A549 (cell line): ENCODE measurements at regions not wholly inside any gene's neighbourhood (a gene's known extent, or its start where the extent isn't known, plus 50 kb on each side); places are given as distances from the start of the nearest gene placed in this dataset.

Source experiments
- ATAC-seq, 2 experiments: fragments of 200-7000 bp in 1 of 2; fragments of >200 bp in 1 of 2; cut with Nextera tagmentation in 1 of 2; cut with Tn5 transposase in 1 of 2; 3 replicates each; pipeline versions ENCODE4 v1.8.0 to v1.9.1; 2018 to 2020; ENCODE audit warnings: mild to moderate bottlenecking in 1 of 2, moderate library complexity in 1 of 2
- CTCF ChIA-PET: fragments of 300-600 bp; sonication (Branson Sonifier 250); formaldehyde crosslinking; extraction: SDS; loops from one replicate; lab custom pipeline; 2021; ENCODE audit warnings: antibody characterized with exemption, inconsistent platforms; lab: Yijun Ruan, JAX
- POLR2A ChIA-PET: fragments of 350-600 bp; formaldehyde crosslinking; extraction: SDS; loops from one replicate; lab custom pipeline; 2021; ENCODE audit warnings: antibody characterized with exemption, inconsistent platforms; lab: Yijun Ruan, JAX
- DNase-seq, 2 experiments: peaks; one replicate each; pipeline versions ENCODE4 v3.0.0 to v3.0.0-alpha.2; 2011 to 2016; ENCODE audit warnings: low read depth in 1 of 2, low spot score in 1 of 2
- FAIRE-seq: peaks from 2 replicates; lab custom pipeline; 2011; peaks lifted over from hg19 to GRCh38; lab: Jason Lieb, UNC
- H3K27ac ChIP-seq, 2 experiments: fragments of >200 bp; sonication (Bioruptor Twin); formaldehyde crosslinking; 3 replicates each; pipeline ENCODE4 v1.5.1; 2016 to 2017
- H3K4me1 ChIP-seq: fragments of >200 bp; sonication (Bioruptor Twin); formaldehyde crosslinking; 3 replicates; pipeline ENCODE4 v1.6.1; 2016
- H3K4me2 ChIP-seq: fragments of >200 bp; sonication (Bioruptor Twin); formaldehyde crosslinking; 3 replicates; pipeline ENCODE4 v1.6.1; 2016
- H3K4me3 ChIP-seq: fragments of >200 bp; sonication (Bioruptor Twin); formaldehyde crosslinking; 3 replicates; pipeline ENCODE4 v1.5.1; 2016
- H3K9me3 ChIP-seq: fragments of >200 bp; sonication (Bioruptor Twin); formaldehyde crosslinking; 3 replicates; pipeline ENCODE4 v1.6.1; 2016
- CBX2 ChIP-seq: fragments of 200-600 bp; sonication (generic); IDR thresholded peaks from 2 replicates; pipeline ENCODE4 v1.6.1; 2016; ENCODE audit warnings: low read depth, mild to moderate bottlenecking, borderline replicate concordance
- CHD2 ChIP-seq: fragments of 150-350 bp; IDR thresholded peaks from 2 replicates; pipeline ENCODE4 v1.6.1; 2014; ENCODE audit warnings: low read length; ENCODE audit not compliant: partially characterized antibody
- ESRRA ChIP-seq: fragments of 150-350 bp; IDR thresholded peaks from 2 replicates; pipeline ENCODE4 v1.6.1; 2014; ENCODE audit warnings: mild to moderate bottlenecking, low read length, borderline replicate concordance
- FOSB ChIP-seq: fragments of 250-450 bp; sonication (Bioruptor Pico); IDR thresholded peaks from 2 replicates; pipeline ENCODE4 v1.5.0; 2020; ENCODE audit warnings: mild to moderate bottlenecking, moderate library complexity
- FOXS1 ChIP-seq: fragments of 250-450 bp; sonication (Bioruptor Pico); IDR thresholded peaks from 2 replicates; pipeline ENCODE4 v1.5.0; 2020; ENCODE audit warnings: mild to moderate bottlenecking, moderate library complexity
- GATA3 ChIP-seq: IDR thresholded peaks from 2 replicates; pipeline ENCODE4 v1.6.1; 2012; ENCODE audit warnings: borderline replicate concordance
- JUN ChIP-seq, 2 experiments: fragments of >200 bp; sonication (Bioruptor Twin); formaldehyde crosslinking; IDR thresholded peaks; 2 replicates in 1 of 2; 3 replicates in 1 of 2; pipeline ENCODE4 v1.6.1; 2016 to 2017
- KDM5A ChIP-seq: fragments of 200-600 bp; sonication (generic); IDR thresholded peaks from 2 replicates; pipeline ENCODE4 v1.6.1; 2016; ENCODE audit warnings: antibody characterized with exemption, mild to moderate bottlenecking
- NPAS2 ChIP-seq: fragments of 250-450 bp; sonication (Bioruptor Pico); IDR thresholded peaks from 2 replicates; pipeline ENCODE4 v1.8.0; 2022; ENCODE audit warnings: mild to moderate bottlenecking, moderate library complexity, borderline replicate concordance
- NR3C1 ChIP-seq: fragments of >200 bp; sonication (Bioruptor Twin); formaldehyde crosslinking; IDR thresholded peaks from 3 replicates; pipeline ENCODE4 v1.6.1; 2017
- PHF8 ChIP-seq: fragments of 200-600 bp; sonication (generic); IDR thresholded peaks from 2 replicates; pipeline ENCODE4 v1.6.1; 2016; ENCODE audit warnings: low read depth, mild to moderate bottlenecking, antibody characterized with exemption, moderate library complexity, borderline replicate concordance
- POLR2A ChIP-seq: IDR thresholded peaks from 2 replicates; pipeline ENCODE4 v1.6.1; 2012; ENCODE audit warnings: mild to moderate bottlenecking, low read length
- RARB ChIP-seq: fragments of 250-450 bp; sonication (Bioruptor Pico); IDR thresholded peaks from 2 replicates; pipeline ENCODE4 v1.8.0; 2021; ENCODE audit warnings: mild to moderate bottlenecking, moderate library complexity
- RNF2 ChIP-seq: fragments of 200-600 bp; sonication (generic); IDR thresholded peaks from 2 replicates; pipeline ENCODE4 v1.6.1; 2016; ENCODE audit warnings: low read depth, mild to moderate bottlenecking, antibody characterized with exemption, moderate library complexity, borderline replicate concordance
- TFCP2L1 ChIP-seq: fragments of 250-450 bp; sonication (Bioruptor Pico); IDR thresholded peaks from 2 replicates; pipeline ENCODE4 v1.5.0; 2021; ENCODE audit warnings: mild to moderate bottlenecking
- TP53 ChIP-seq: fragments of 250-450 bp; sonication (Bioruptor Pico); IDR thresholded peaks from 2 replicates; pipeline ENCODE4 v1.5.0; 2021; ENCODE audit warnings: mild to moderate bottlenecking, moderate library complexity
- ZC3H11A ChIP-seq: fragments of 450-650 bp; IDR thresholded peaks from 2 replicates; pipeline ENCODE4 v1.6.1; 2014; ENCODE audit warnings: antibody characterized with exemption, mild to moderate bottlenecking
- ZFP36 ChIP-seq: fragments of 450-650 bp; IDR thresholded peaks from 2 replicates; pipeline ENCODE4 v1.6.1; 2014; ENCODE audit warnings: borderline replicate concordance; ENCODE audit not compliant: partially characterized antibody
- ZSCAN20 ChIP-seq: fragments of 250-450 bp; sonication (Bioruptor Pico); IDR thresholded peaks from 2 replicates; pipeline ENCODE4 v1.8.0; 2022; ENCODE audit warnings: mild to moderate bottlenecking, moderate library complexity
- WGBS: methylation state at CpG from one replicate; pipeline ENCODE4 v1.1.6; 2017; ENCODE audit errors: missing lambda C conversion rate; 5-methylcytosine and 5-hydroxymethylcytosine counted together
- TF ChIP-seq, protein P1 (sequence below): fragments of 150-350 bp; IDR thresholded peaks from 2 replicates; pipeline ENCODE4 v1.6.1; 2014; ENCODE audit warnings: low read depth, mild to moderate bottlenecking, low read length
- TF ChIP-seq, protein P2 (sequence below): fragments of >200 bp; sonication (Bioruptor Twin); formaldehyde crosslinking; IDR thresholded peaks from 3 replicates; pipeline ENCODE4 v1.5.1; 2016
- TF ChIP-seq, protein P3 (sequence below): IDR thresholded peaks from 2 replicates; pipeline ENCODE4 v1.6.1; 2012
- TF ChIP-seq, protein P4 (sequence below): fragments of 450-650 bp; IDR thresholded peaks from 2 replicates; pipeline ENCODE4 v1.6.1; 2014; ENCODE audit warnings: antibody characterized with exemption
- TF ChIP-seq, protein P5 (sequence below): fragments of 250-450 bp; sonication (Bioruptor Pico); IDR thresholded peaks from 2 replicates; pipeline ENCODE4 v1.5.0; 2021; ENCODE audit warnings: mild to moderate bottlenecking, moderate library complexity, borderline replicate concordance

DNA sequence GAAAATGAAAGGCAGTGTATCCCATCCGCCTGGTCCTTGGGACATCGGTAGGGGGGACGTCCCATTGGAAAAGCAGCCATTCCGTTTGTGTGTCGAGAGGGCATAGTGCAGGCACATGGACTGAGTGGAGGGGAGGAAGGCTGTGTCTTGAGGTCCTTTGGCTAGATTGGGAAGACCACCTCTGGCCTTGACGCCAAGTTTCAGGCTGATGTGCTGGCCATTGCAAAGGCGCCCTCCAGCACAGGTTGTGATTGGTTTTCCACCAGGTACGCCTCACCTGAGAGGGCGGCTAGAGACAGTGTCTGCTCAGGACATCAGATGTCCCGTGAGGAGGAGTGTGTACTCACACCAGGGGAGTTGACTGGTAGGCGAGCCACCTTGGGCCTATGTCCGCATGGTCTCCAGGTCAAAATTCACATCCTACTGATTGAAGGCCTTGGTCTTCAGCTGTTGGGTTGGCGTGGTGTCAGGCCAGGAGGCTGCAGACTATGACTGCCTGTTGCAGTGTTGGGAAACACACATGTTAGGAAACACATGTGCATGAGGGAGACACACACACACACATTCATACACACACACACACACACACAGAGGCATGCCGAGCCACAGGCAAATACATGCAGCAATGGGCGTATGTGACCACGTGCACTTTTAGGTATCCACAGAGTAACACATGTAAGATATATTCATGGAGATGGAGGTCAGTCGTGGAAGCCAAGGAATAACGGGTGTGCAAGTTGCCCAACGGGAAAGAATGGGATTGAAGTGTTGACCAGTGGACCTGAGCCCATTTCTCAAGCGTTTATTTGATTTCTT, 98.4 kb downstream of the SNRPN start:
- ChIA-PET CTCF (no interaction called here), POLR2A (no interaction called here)
- H3K4me1 ChIP-seq: no peaks in the 10 kb centered on the region
- TF ChIP-seq ESRRA (no peak), ZC3H11A (no peak), KDM5A (no peak), CBX2 (no peak), JUN (IDR thresholded peaks at IDR 0.05) (no peak), TP53 (CRISPR knock-in tag) (no peak), TFCP2L1 (CRISPR knock-in tag) (no peak), NR3C1 (no peak)
- TF ChIP-seq, protein P1, sequence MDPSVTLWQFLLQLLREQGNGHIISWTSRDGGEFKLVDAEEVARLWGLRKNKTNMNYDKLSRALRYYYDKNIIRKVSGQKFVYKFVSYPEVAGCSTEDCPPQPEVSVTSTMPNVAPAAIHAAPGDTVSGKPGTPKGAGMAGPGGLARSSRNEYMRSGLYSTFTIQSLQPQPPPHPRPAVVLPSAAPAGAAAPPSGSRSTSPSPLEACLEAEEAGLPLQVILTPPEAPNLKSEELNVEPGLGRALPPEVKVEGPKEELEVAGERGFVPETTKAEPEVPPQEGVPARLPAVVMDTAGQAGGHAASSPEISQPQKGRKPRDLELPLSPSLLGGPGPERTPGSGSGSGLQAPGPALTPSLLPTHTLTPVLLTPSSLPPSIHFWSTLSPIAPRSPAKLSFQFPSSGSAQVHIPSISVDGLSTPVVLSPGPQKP: no peak
- TF ChIP-seq, protein P2, sequence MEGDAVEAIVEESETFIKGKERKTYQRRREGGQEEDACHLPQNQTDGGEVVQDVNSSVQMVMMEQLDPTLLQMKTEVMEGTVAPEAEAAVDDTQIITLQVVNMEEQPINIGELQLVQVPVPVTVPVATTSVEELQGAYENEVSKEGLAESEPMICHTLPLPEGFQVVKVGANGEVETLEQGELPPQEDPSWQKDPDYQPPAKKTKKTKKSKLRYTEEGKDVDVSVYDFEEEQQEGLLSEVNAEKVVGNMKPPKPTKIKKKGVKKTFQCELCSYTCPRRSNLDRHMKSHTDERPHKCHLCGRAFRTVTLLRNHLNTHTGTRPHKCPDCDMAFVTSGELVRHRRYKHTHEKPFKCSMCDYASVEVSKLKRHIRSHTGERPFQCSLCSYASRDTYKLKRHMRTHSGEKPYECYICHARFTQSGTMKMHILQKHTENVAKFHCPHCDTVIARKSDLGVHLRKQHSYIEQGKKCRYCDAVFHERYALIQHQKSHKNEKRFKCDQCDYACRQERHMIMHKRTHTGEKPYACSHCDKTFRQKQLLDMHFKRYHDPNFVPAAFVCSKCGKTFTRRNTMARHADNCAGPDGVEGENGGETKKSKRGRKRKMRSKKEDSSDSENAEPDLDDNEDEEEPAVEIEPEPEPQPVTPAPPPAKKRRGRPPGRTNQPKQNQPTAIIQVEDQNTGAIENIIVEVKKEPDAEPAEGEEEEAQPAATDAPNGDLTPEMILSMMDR: no peak
- TF ChIP-seq, all 56 proteins: peak for 0
- H3K27ac ChIP-seq: no peak overlapping the region
- FAIRE-seq: no peak
- DNase-seq: no peak
- H3K4me2 ChIP-seq: no peak overlapping the region
- peaks cover 69% of the 10 kb centered on the region for H3K9me3 ChIP-seq
- H3K4me3 ChIP-seq: no peak overlapping the region
- ATAC-seq: no peak
- 95% methylated on average over 12 of the region's 20 CpGs for WGBS

DNA sequence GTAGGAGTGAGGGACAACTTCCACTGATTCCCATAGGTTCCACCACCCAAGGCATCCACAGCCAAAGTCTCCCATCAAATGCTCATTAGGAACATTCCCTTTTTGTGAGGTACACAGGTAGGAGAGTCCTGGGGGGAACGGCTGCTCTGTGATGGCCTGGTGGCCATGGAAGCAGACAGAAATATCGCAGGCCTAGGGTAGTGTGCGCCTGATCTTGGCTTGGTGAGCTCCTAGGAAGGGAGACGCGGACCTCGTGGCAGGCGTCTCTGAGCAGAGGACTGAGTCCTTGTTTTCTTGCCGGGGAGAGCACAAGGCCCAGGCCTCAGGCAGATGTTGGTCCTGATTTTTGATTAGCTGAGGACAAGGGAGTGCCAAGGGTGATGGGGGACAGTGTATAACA, 99.5 kb downstream of the SNRPN start:
- CTCF ChIA-PET: no interaction called here
- H3K4me2 ChIP-seq: no peak overlapping the region
- FAIRE-seq (no peak), DNase-seq (no peak), ATAC-seq (no peak)
- TF ChIP-seq CHD2 (no peak), GATA3 (no peak), JUN (IDR thresholded peaks at IDR 0.05) (no peak), POLR2A (no peak), ZSCAN20 (no peak), FOXS1 (no peak), ZFP36 (no peak), ZC3H11A (no peak), PHF8 (no peak), RNF2 (no peak), RARB (no peak), CBX2 (no peak), FOSB (CRISPR knock-in tag) (no peak), NR3C1 (no peak), NPAS2 (CRISPR knock-in tag) (no peak)
- TF ChIP-seq, protein P3, sequence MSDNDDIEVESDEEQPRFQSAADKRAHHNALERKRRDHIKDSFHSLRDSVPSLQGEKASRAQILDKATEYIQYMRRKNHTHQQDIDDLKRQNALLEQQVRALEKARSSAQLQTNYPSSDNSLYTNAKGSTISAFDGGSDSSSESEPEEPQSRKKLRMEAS: no peak
- TF ChIP-seq, protein P4, sequence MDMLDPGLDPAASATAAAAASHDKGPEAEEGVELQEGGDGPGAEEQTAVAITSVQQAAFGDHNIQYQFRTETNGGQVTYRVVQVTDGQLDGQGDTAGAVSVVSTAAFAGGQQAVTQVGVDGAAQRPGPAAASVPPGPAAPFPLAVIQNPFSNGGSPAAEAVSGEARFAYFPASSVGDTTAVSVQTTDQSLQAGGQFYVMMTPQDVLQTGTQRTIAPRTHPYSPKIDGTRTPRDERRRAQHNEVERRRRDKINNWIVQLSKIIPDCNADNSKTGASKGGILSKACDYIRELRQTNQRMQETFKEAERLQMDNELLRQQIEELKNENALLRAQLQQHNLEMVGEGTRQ: no peak
- TF ChIP-seq, protein P5, sequence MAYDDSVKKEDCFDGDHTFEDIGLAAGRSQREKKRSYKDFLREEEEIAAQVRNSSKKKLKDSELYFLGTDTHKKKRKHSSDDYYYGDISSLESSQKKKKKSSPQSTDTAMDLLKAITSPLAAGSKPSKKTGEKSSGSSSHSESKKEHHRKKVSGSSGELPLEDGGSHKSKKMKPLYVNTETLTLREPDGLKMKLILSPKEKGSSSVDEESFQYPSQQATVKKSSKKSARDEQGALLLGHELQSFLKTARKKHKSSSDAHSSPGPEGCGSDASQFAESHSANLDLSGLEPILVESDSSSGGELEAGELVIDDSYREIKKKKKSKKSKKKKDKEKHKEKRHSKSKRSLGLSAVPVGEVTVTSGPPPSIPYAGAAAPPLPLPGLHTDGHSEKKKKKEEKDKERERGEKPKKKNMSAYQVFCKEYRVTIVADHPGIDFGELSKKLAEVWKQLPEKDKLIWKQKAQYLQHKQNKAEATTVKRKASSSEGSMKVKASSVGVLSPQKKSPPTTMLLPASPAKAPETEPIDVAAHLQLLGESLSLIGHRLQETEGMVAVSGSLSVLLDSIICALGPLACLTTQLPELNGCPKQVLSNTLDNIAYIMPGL (CRISPR knock-in tag): no peak
- 82% methylated on average over 8 of the region's 8 CpGs for WGBS
- no peaks in the 10 kb centered on the region for H3K4me1 ChIP-seq
- H3K4me3 ChIP-seq: no peak overlapping the region
- peaks cover 68% of the 10 kb centered on the region for H3K9me3 ChIP-seq
- POLR2A ChIA-PET: no interaction called here
- no peak overlapping the region for H3K27ac ChIP-seq
